ENCODE measurements at regions not wholly inside any gene's neighbourhood (a gene's known extent, or its start where the extent isn't known, plus 50 kb on each side); places are given as distances from the start of the nearest gene placed in this dataset.

- no peak overlapping the region for H3K27ac ChIP-seq
These were observed 851.1 kb downstream of the SLC4A3 start for GRCh38 chr2:220478305-220479058.

GRCh38 chr2:220482716-220483115 lies 855.3 kb downstream of the SLC4A3 start:
- no peak overlapping the region for H3K27ac ChIP-seq
- TF ChIP-seq CTCF (IDR thresholded peaks at IDR 0.05) (no peak), ZFX (IDR thresholded peaks at IDR 0.05; ENCODE audit: borderline replicate concordance) (no peak)

More at GRCh38 chr2:220478305-220479058, 851.1 kb downstream of the SLC4A3 start:
- TF ChIP-seq CTCF (IDR thresholded peaks at IDR 0.05) (no peak), ZFX (IDR thresholded peaks at IDR 0.05; ENCODE audit: borderline replicate concordance) (no peak)

DNA sequence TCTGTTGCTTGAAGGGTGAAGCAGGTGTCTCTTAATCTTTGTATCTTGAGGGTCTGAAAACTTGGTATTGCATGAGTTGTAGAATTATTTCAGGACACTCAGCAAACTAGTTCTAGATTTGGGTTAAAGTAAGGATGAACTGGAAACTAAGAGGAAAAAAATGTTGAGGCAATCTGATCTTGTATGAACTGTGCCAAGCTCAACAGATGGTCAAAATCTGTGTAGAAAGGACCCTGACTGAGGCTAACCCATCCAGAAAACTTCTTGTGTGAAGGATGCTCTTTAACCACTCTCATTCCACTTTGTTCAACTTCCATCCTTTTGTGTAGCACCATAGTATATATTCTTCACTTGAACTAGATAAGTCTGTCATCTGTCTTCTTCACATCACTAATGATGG lies 861.7 kb downstream of the SLC4A3 start:
- no peak overlapping the region for H3K27ac ChIP-seq
- TF ChIP-seq CTCF (IDR thresholded peaks at IDR 0.05): no peak
- no peak for TF ChIP-seq ZFX (IDR thresholded peaks at IDR 0.05; ENCODE audit: borderline replicate concordance)

GRCh38 chr2:220491670-220492069 lies 864.2 kb downstream of the SLC4A3 start:
- TF ChIP-seq ZFX (IDR thresholded peaks at IDR 0.05; ENCODE audit: borderline replicate concordance): no peak
- TF ChIP-seq CTCF (IDR thresholded peaks at IDR 0.05): no peak
- H3K27ac ChIP-seq: no peak overlapping the region

DNA sequence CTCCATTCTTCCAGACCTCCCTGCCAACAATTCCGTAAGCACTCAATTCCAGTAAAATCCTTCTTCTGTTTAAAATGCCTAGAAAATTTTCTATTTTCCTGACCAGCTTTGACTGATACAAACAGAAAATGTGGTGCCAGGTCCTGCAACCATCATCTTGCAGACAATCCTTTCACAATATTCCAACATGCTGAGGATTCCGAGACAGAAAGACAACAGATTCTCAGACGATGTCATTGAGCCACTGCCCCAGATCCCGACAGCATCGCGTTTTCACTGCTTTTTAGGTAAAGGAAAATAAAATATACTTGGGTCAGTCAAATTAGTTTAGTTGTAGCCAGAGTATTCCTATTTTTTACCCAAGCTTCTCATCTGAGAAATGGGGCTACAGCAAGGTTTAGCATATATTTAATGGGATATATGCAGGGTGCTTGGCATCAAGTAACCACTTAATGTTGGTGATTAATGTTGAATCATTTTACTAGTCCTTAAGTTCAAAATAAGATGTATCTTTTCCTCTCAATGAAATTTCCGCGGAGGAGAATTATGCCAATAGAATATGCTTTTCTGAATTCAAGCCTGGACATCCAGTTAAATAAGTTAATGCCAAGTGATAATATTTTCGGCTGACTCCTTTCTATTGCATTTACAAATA lies 866.6 kb downstream of the SLC4A3 start:
- no peak overlapping the region for H3K27ac ChIP-seq
- TF ChIP-seq CTCF (IDR thresholded peaks at IDR 0.05) (no peak), ZFX (IDR thresholded peaks at IDR 0.05; ENCODE audit: borderline replicate concordance) (no peak)

DNA sequence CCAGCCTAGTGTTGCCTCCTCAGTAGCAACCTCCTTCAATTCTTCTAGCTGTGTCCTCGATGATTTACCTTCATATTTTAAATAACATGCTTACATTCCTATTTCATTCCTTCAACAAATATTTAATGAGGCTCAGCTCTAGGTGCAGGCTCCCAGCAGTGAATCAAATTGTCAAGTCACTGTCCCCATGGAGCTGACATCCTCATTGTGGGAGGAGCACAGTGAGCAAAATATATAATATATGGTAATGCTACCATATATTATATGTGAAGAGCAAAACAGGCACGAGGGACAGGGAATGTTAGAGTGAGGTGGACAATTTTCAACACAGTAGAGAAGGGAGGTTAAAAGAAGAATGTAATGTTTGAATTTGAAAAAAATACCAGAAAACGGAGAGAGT lies 869.1 kb downstream of the SLC4A3 start:
- TF ChIP-seq CTCF (IDR thresholded peaks at IDR 0.05) (no peak), ZFX (IDR thresholded peaks at IDR 0.05; ENCODE audit: borderline replicate concordance) (no peak)
- no peak overlapping the region for H3K27ac ChIP-seq

GRCh38 chr2:220499225-220499624 lies 871.8 kb downstream of the SLC4A3 start:
- TF ChIP-seq CTCF (IDR thresholded peaks at IDR 0.05) (no peak), ZFX (IDR thresholded peaks at IDR 0.05; ENCODE audit: borderline replicate concordance) (no peak)
- no peak overlapping the region for H3K27ac ChIP-seq

Data from 22Rv1 (cell line).